Left ventricle myocardium inferior (tissue), 1 donor: ENCODE measurements at regions not wholly inside any gene's neighbourhood (a gene's known extent, or its start where the extent isn't known, plus 50 kb on each side); places are given as distances from the start of the nearest gene placed in this dataset.

Experiments used
- DNase-seq: peaks from one replicate; pipeline ENCODE4 v3.0.0-alpha.2; 2020
- H3K27ac ChIP-seq: fragments of 200-600 bp; replicated peaks from 2 replicates; pipeline ENCODE4 v1.8.0; 2021
- H3K27me3 ChIP-seq: fragments of 200-600 bp; 2 replicates; pipeline ENCODE4 v1.8.0; 2021; ENCODE audit warnings: low read depth
- H3K36me3 ChIP-seq: fragments of 200-600 bp; 2 replicates; pipeline ENCODE4 v1.8.0; 2021
- H3K4me1 ChIP-seq: fragments of 200-600 bp; 2 replicates; pipeline ENCODE4 v1.8.0; 2021
- H3K4me3 ChIP-seq: fragments of 200-600 bp; 2 replicates; pipeline ENCODE4 v1.8.0; 2021; ENCODE audit warnings: mild to moderate bottlenecking, moderate library complexity
- H3K9me3 ChIP-seq: fragments of 200-600 bp; replicated peaks from 2 replicates; pipeline ENCODE4 v1.8.0; 2021
- CTCF ChIP-seq: fragments of 200-600 bp; IDR thresholded peaks from 2 replicates; pipeline ENCODE4 v1.8.0; 2021; ENCODE audit warnings: antibody characterized with exemption, mild to moderate bottlenecking, borderline replicate concordance
- intact Hi-C: fragments of 100-400 bp; cut with micrococcal nuclease; formaldehyde crosslinking; loops from one replicate; pipeline ENCODE4 v1.11.0; 2022
- donor health status: DM: no; HTN: yes; CAD: no; lungs with severe emphysema.

GRCh38 chr4:33650036-33650435, 2594.3 kb downstream of the ARAP2 start:
- DNase-seq = no peak
- H3K4me1 ChIP-seq = no peaks in the 10 kb centered on the region
- TF ChIP-seq CTCF = no peak

GRCh38 chr4:33658971-33659370, 2585.3 kb downstream of the ARAP2 start:
- no peak for DNase-seq
- Histone ChIP-seq H3K9me3 (peaks cover 39% of the 10 kb centered on the region), H3K27ac (no peak overlapping the region), H3K36me3 (no peaks in the 10 kb centered on the region), H3K4me1 (no peaks in the 10 kb centered on the region), H3K27me3 (no peaks in the 10 kb centered on the region), H3K4me3 (no peak overlapping the region)
- TF ChIP-seq CTCF = no peak
- intact Hi-C loops = no loop called here

More at GRCh38 chr4:33650036-33650435, 2594.3 kb downstream of the ARAP2 start:
- Histone ChIP-seq H3K4me3 (no peak overlapping the region), H3K27ac (no peak overlapping the region), H3K9me3 (peaks cover 6% of the 10 kb centered on the region), H3K27me3 (no peaks in the 10 kb centered on the region), H3K36me3 (no peaks in the 10 kb centered on the region)
- intact Hi-C loops = no loop called here

GRCh38 chr4:33661636-33662035, 2582.7 kb downstream of the ARAP2 start:
- no peak overlapping the region for H3K27ac ChIP-seq
- intact Hi-C loops = no loop called here
- H3K9me3 ChIP-seq = peaks cover 66% of the 10 kb centered on the region

GRCh38 chr4:33685939-33686338, 2558.4 kb downstream of the ARAP2 start:
- Histone ChIP-seq H3K4me3 (no peak overlapping the region), H3K4me1 (no peaks in the 10 kb centered on the region), H3K27me3 (no peaks in the 10 kb centered on the region), H3K9me3 (peaks cover 23% of the 10 kb centered on the region), H3K36me3 (no peaks in the 10 kb centered on the region), H3K27ac (no peak overlapping the region)
- no peak for DNase-seq
- TF ChIP-seq CTCF = no peak
- intact Hi-C loops = no loop called here

More at GRCh38 chr4:33661636-33662035, 2582.7 kb downstream of the ARAP2 start:
- no peak for DNase-seq
- Histone ChIP-seq H3K4me3 (no peak overlapping the region), H3K27me3 (no peaks in the 10 kb centered on the region), H3K36me3 (no peaks in the 10 kb centered on the region), H3K4me1 (no peaks in the 10 kb centered on the region)
- no peak for TF ChIP-seq CTCF

GRCh38 chr4:33696041-33696440, 2548.3 kb downstream of the ARAP2 start:
- no peak overlapping the region for H3K27ac ChIP-seq
- no peaks in the 10 kb centered on the region for H3K4me1 ChIP-seq
- H3K27me3 ChIP-seq = no peaks in the 10 kb centered on the region
- intact Hi-C loops = no loop called here
- H3K36me3 ChIP-seq = no peaks in the 10 kb centered on the region
- H3K4me3 ChIP-seq = no peak overlapping the region
- no peak for TF ChIP-seq CTCF
- no peak for DNase-seq
- H3K9me3 ChIP-seq = peaks cover 49% of the 10 kb centered on the region

- Histone ChIP-seq H3K27ac (no peak overlapping the region), H3K36me3 (no peaks in the 10 kb centered on the region), H3K4me3 (no peak overlapping the region), H3K4me1 (no peaks in the 10 kb centered on the region), H3K9me3 (peaks cover 50% of the 10 kb centered on the region), H3K27me3 (no peaks in the 10 kb centered on the region)
- no peak for DNase-seq
- TF ChIP-seq CTCF = no peak
- intact Hi-C loops = no loop called here
Measured at GRCh38 chr4:33696586-33696985, 2547.7 kb downstream of the ARAP2 start.
